Effector memory CD8-positive, alpha-beta T cell (primary cell): ENCODE measurements at regions not wholly inside any gene's neighbourhood (a gene's known extent, or its start where the extent isn't known, plus 50 kb on each side); places are given as distances from the start of the nearest gene placed in this dataset.
"Not testable (repeated sequence)": the region's sequence is repeated elsewhere in the genome, so short reads cannot be mapped to it uniquely, and the experiment has no call there.

ENCODE experiments used
- ATAC-seq: fragments of 150-1000 bp; cut with Tn5 transposase; replicated peaks from 2 replicates; pipeline ENCODE4 v1.10.0; 2021; ENCODE audit warnings: mild to moderate bottlenecking, moderate library complexity
- DNase-seq, 3 experiments: peaks; one replicate each; pipeline ENCODE4 v3.0.0; 2021
- H3K27ac Mint-ChIP-seq, 2 donors: one replicate each; pipeline ENCODE4 v1.8.0; 2022; ENCODE audit warnings: mild to moderate bottlenecking in 2 of 2, mixed read lengths in 2 of 2, moderate library complexity in 2 of 2
- H3K27me3 Mint-ChIP-seq, 2 donors: one replicate each; pipeline ENCODE4 v1.8.0; 2022; ENCODE audit warnings: mixed read lengths in 2 of 2
- H3K36me3 Mint-ChIP-seq: one replicate; pipeline ENCODE4 v1.8.0; 2022; ENCODE audit warnings: mild to moderate bottlenecking, moderate library complexity, mixed read lengths; ENCODE audit not compliant: insufficient read depth
- H3K4me1 Mint-ChIP-seq, 2 donors: one replicate each; pipeline ENCODE4 v1.8.0; 2022; ENCODE audit warnings: low read depth in 2 of 2, mixed read lengths in 2 of 2
- H3K4me3 Mint-ChIP-seq, 2 donors: one replicate each; pipeline ENCODE4 v1.8.0; 2022; ENCODE audit warnings: mild to moderate bottlenecking in 2 of 2, mixed read lengths in 2 of 2, moderate library complexity in 2 of 2
- H3K9me3 Mint-ChIP-seq, 2 donors: one replicate each; pipeline ENCODE4 v1.8.0; 2022; ENCODE audit warnings: mixed read lengths in 2 of 2

- H3K9me3 Mint-ChIP-seq: no peaks in the 10 kb centered on the region
Measured at GRCh38 chr21:41612674-41613532, 104.9 kb upstream of the TMPRSS2 start.

GRCh38 chr21:41611966-41612606 is 104.1 kb upstream of the TMPRSS2 start:
- no peaks in the 10 kb centered on the region for H3K9me3 Mint-ChIP-seq
- no peak overlapping the region for H3K4me3 Mint-ChIP-seq
- ATAC-seq (no peak), DNase-seq (no peak)
- peaks cover 0 to 4% of the 10 kb centered on the region in 2 donors for H3K4me1 Mint-ChIP-seq
- no peak overlapping the region for H3K27ac Mint-ChIP-seq
- peaks cover 39 to 74% of the 10 kb centered on the region in 2 donors for H3K27me3 Mint-ChIP-seq
- no peaks in the 10 kb centered on the region for H3K36me3 Mint-ChIP-seq

More at GRCh38 chr21:41612674-41613532, 104.9 kb upstream of the TMPRSS2 start:
- Mint-ChIP-seq H3K4me1 (peaks cover 0 to 4% of the 10 kb centered on the region in 2 donors), H3K27ac (no peak overlapping the region), H3K27me3 (peaks cover 38 to 73% of the 10 kb centered on the region in 2 donors), H3K36me3 (no peaks in the 10 kb centered on the region), H3K4me3 (no peak overlapping the region)
- DNase-seq (no peak), ATAC-seq (no peak)

GRCh38 chr21:41611441-41611840 is 103.5 kb upstream of the TMPRSS2 start:
- Mint-ChIP-seq H3K27ac (no peak overlapping the region), H3K4me1 (peaks cover 0 to 4% of the 10 kb centered on the region in 2 donors), H3K9me3 (no peaks in the 10 kb centered on the region), H3K4me3 (no peak overlapping the region), H3K36me3 (no peaks in the 10 kb centered on the region), H3K27me3 (peaks cover 45 to 77% of the 10 kb centered on the region in 2 donors)
- ATAC-seq (no peak), DNase-seq (no peak)

- ATAC-seq: not testable (repeated sequence)
Measured at GRCh38 chr21:41610840-41611115, 102.8 kb upstream of the TMPRSS2 start.

GRCh38 chr21:41610042-41610839 is 102.3 kb upstream of the TMPRSS2 start:
- Mint-ChIP-seq H3K27ac (no peak overlapping the region), H3K4me1 (peaks cover 0 to 4% of the 10 kb centered on the region in 2 donors), H3K36me3 (no peaks in the 10 kb centered on the region), H3K27me3 (peaks cover 49 to 83% of the 10 kb centered on the region in 2 donors), H3K4me3 (no peak overlapping the region), H3K9me3 (no peaks in the 10 kb centered on the region)
- DNase-seq (no peak), ATAC-seq (no peak)

More at GRCh38 chr21:41610840-41611115, 102.8 kb upstream of the TMPRSS2 start:
- not testable (repeated sequence) for H3K4me1 Mint-ChIP-seq, H3K36me3 Mint-ChIP-seq, H3K27ac Mint-ChIP-seq, DNase-seq, H3K4me3 Mint-ChIP-seq, H3K9me3 Mint-ChIP-seq
- H3K27me3 Mint-ChIP-seq: peaks cover 48 to 78% of the 10 kb centered on the region in 2 donors

- DNase-seq (no peak), ATAC-seq (no peak)
- H3K9me3 Mint-ChIP-seq: no peaks in the 10 kb centered on the region
- H3K36me3 Mint-ChIP-seq: no peaks in the 10 kb centered on the region
- H3K4me1 Mint-ChIP-seq: no peaks in the 10 kb centered on the region
- no peak overlapping the region for H3K4me3 Mint-ChIP-seq
- H3K27me3 Mint-ChIP-seq: peaks cover 45 to 86% of the 10 kb centered on the region in 2 donors
- no peak overlapping the region for H3K27ac Mint-ChIP-seq
Measured at GRCh38 chr21:41606706-41607105, 98.7 kb upstream of the TMPRSS2 start.

GRCh38 chr21:41605934-41606285 is 98.0 kb upstream of the TMPRSS2 start:
- no peak overlapping the region for H3K27ac Mint-ChIP-seq
- H3K27me3 Mint-ChIP-seq: peaks cover 44 to 80% of the 10 kb centered on the region in 2 donors
- no peaks in the 10 kb centered on the region for H3K4me1 Mint-ChIP-seq
- DNase-seq (no peak), ATAC-seq (no peak)
- H3K4me3 Mint-ChIP-seq: no peak overlapping the region
- H3K36me3 Mint-ChIP-seq: no peaks in the 10 kb centered on the region
- no peaks in the 10 kb centered on the region for H3K9me3 Mint-ChIP-seq

- Mint-ChIP-seq H3K27me3 (peaks cover 38 to 76% of the 10 kb centered on the region in 2 donors), H3K4me1 (no peaks in the 10 kb centered on the region), H3K4me3 (no peak overlapping the region), H3K9me3 (no peaks in the 10 kb centered on the region), H3K36me3 (no peaks in the 10 kb centered on the region), H3K27ac (no peak overlapping the region)
- ATAC-seq: no peak
- no peak for DNase-seq
Measured at GRCh38 chr21:41605178-41605933, 97.4 kb upstream of the TMPRSS2 start.

GRCh38 chr21:41604583-41605041 is 96.7 kb upstream of the TMPRSS2 start:
- H3K36me3 Mint-ChIP-seq: no peaks in the 10 kb centered on the region
- no peak overlapping the region for H3K27ac Mint-ChIP-seq
- H3K9me3 Mint-ChIP-seq: no peaks in the 10 kb centered on the region
- H3K27me3 Mint-ChIP-seq: peaks cover 31 to 68% of the 10 kb centered on the region in 2 donors
- H3K4me3 Mint-ChIP-seq: no peak overlapping the region
- H3K4me1 Mint-ChIP-seq: no peaks in the 10 kb centered on the region
- ATAC-seq (no peak), DNase-seq (no peak)

- Mint-ChIP-seq H3K27me3 (peaks cover 24 to 65% of the 10 kb centered on the region in 2 donors), H3K36me3 (no peaks in the 10 kb centered on the region), H3K4me1 (no peaks in the 10 kb centered on the region), H3K9me3 (no peaks in the 10 kb centered on the region), H3K27ac (peak overlapping the region in 1 of 2 donors; percentile 77), H3K4me3 (no peak overlapping the region)
- no peak for ATAC-seq
- no peak for DNase-seq
Measured at GRCh38 chr21:41603476-41603875, 95.5 kb upstream of the TMPRSS2 start.

- Mint-ChIP-seq H3K36me3 (no peaks in the 10 kb centered on the region), H3K4me1 (no peaks in the 10 kb centered on the region), H3K4me3 (no peak overlapping the region), H3K27ac (no peak overlapping the region), H3K27me3 (peaks cover 20 to 66% of the 10 kb centered on the region in 2 donors), H3K9me3 (no peaks in the 10 kb centered on the region)
- DNase-seq (no peak), ATAC-seq (no peak)
Measured at GRCh38 chr21:41602531-41602930, 94.6 kb upstream of the TMPRSS2 start.

- Mint-ChIP-seq H3K27me3 (peaks cover 23 to 66% of the 10 kb centered on the region in 2 donors), H3K36me3 (no peaks in the 10 kb centered on the region), H3K9me3 (no peaks in the 10 kb centered on the region), H3K27ac (no peak overlapping the region), H3K4me1 (no peaks in the 10 kb centered on the region), H3K4me3 (no peak overlapping the region)
- ATAC-seq (no peak), DNase-seq (no peak)
Measured at GRCh38 chr21:41601573-41602368, 93.8 kb upstream of the TMPRSS2 start.
